ENCODE measurements at regions not wholly inside any gene's neighbourhood (a gene's known extent, or its start where the extent isn't known, plus 50 kb on each side); places are given as distances from the start of the nearest gene placed in this dataset.

- H3K79me2 ChIP-seq (ENCODE audit: insufficient read depth, low read length), result no peaks in the 10 kb centered on the region
- H3K4me2 ChIP-seq (ENCODE audit: low read depth, low read length, poor library complexity, severe bottlenecking), result no peak overlapping the region
These were observed 84.7 kb upstream of the LYPLAL1 start for GRCh38 chr1:219088778-219089557.

GRCh38 chr1:219090607-219091006 lies 83.1 kb upstream of the LYPLAL1 start:
- H3K27me3 ChIP-seq (ENCODE audit: low read length), result no peaks in the 10 kb centered on the region
- H3K9ac ChIP-seq (ENCODE audit: low read length), result no peak overlapping the region
- TF ChIP-seq EZH2phosphoT487 (conservative IDR thresholded peaks at IDR 0.05; ENCODE audit: low read length) (no peak), CTCF (IDR thresholded peaks at IDR 0.05; ENCODE audit: insufficient read depth, low read length, poor library complexity, severe bottlenecking) (no peak)
- no peak overlapping the region for H2AFZ ChIP-seq (ENCODE audit: low read depth, low read length, severe bottlenecking)
- H3K4me3 ChIP-seq (ENCODE audit: insufficient read depth, low read length, poor library complexity, severe bottlenecking), result no peak overlapping the region
- H3K4me2 ChIP-seq (ENCODE audit: low read depth, low read length, poor library complexity, severe bottlenecking), result peak overlapping the region; percentile 20
- H3K9me2 ChIP-seq (replicated peaks; ENCODE audit: insufficient read depth, low read length), result no peaks in the 10 kb centered on the region
- no peaks in the 10 kb centered on the region for H4K20me1 ChIP-seq (ENCODE audit: low read depth, low read length)
- H3K36me3 ChIP-seq (ENCODE audit: low read length), result no peaks in the 10 kb centered on the region
- no peaks in the 10 kb centered on the region for H3K79me2 ChIP-seq (ENCODE audit: insufficient read depth, low read length)
- peaks cover 4% of the 10 kb centered on the region; the same call in 1 of the 2 replicates for H3K9me3 ChIP-seq (ENCODE audit: insufficient read depth, low read length)
- H3K27ac ChIP-seq (ENCODE audit: low read depth, low read length), result no peak overlapping the region
- H3F3A ChIP-seq (ENCODE audit: insufficient read depth), result no peaks in the 10 kb centered on the region

More at GRCh38 chr1:219088778-219089557, 84.7 kb upstream of the LYPLAL1 start:
- H4K20me1 ChIP-seq (ENCODE audit: low read depth, low read length), result no peaks in the 10 kb centered on the region
- no peak overlapping the region for H3K9ac ChIP-seq (ENCODE audit: low read length)
- no peak overlapping the region for H2AFZ ChIP-seq (ENCODE audit: low read depth, low read length, severe bottlenecking)
- H3K9me2 ChIP-seq (replicated peaks; ENCODE audit: insufficient read depth, low read length), result no peaks in the 10 kb centered on the region
- TF ChIP-seq CTCF (IDR thresholded peaks at IDR 0.05; ENCODE audit: insufficient read depth, low read length, poor library complexity, severe bottlenecking) (no peak), EZH2phosphoT487 (conservative IDR thresholded peaks at IDR 0.05; ENCODE audit: low read length) (no peak)
- no peaks in the 10 kb centered on the region for H3F3A ChIP-seq (ENCODE audit: insufficient read depth)
- H3K36me3 ChIP-seq (ENCODE audit: low read length), result no peaks in the 10 kb centered on the region
- no peak overlapping the region for H3K27ac ChIP-seq (ENCODE audit: low read depth, low read length)
- no peaks in the 10 kb centered on the region for H3K27me3 ChIP-seq (ENCODE audit: low read length)
- H3K9me3 ChIP-seq (ENCODE audit: insufficient read depth, low read length), result peaks cover 4% of the 10 kb centered on the region; the same call in 1 of the 2 replicates
- H3K4me3 ChIP-seq (ENCODE audit: insufficient read depth, low read length, poor library complexity, severe bottlenecking), result no peak overlapping the region

GRCh38 chr1:219092206-219092605 lies 81.5 kb upstream of the LYPLAL1 start:
- Histone ChIP-seq H3K36me3 (ENCODE audit: low read length) (no peaks in the 10 kb centered on the region), H3K9me3 (ENCODE audit: insufficient read depth, low read length) (peaks cover 4% of the 10 kb centered on the region; the same call in 1 of the 2 replicates), H3K9ac (ENCODE audit: low read length) (no peak overlapping the region), H3K4me3 (ENCODE audit: insufficient read depth, low read length, poor library complexity, severe bottlenecking) (no peak overlapping the region), H3F3A (ENCODE audit: insufficient read depth) (no peaks in the 10 kb centered on the region), H3K79me2 (ENCODE audit: insufficient read depth, low read length) (no peaks in the 10 kb centered on the region), H3K9me2 (replicated peaks; ENCODE audit: insufficient read depth, low read length) (no peaks in the 10 kb centered on the region), H2AFZ (ENCODE audit: low read depth, low read length, severe bottlenecking) (no peak overlapping the region), H4K20me1 (ENCODE audit: low read depth, low read length) (no peaks in the 10 kb centered on the region), H3K27ac (ENCODE audit: low read depth, low read length) (no peak overlapping the region), H3K27me3 (ENCODE audit: low read length) (no peaks in the 10 kb centered on the region), H3K4me2 (ENCODE audit: low read depth, low read length, poor library complexity, severe bottlenecking) (no peak overlapping the region)
- TF ChIP-seq CTCF (IDR thresholded peaks at IDR 0.05; ENCODE audit: insufficient read depth, low read length, poor library complexity, severe bottlenecking) (no peak), EZH2phosphoT487 (conservative IDR thresholded peaks at IDR 0.05; ENCODE audit: low read length) (no peak)
